NCI-H2227 treated with DMSO at 0.1 percent for 48 hours (cell line): ENCODE measurements at regions not wholly inside any gene's neighbourhood (a gene's known extent, or its start where the extent isn't known, plus 50 kb on each side); places are given as distances from the start of the nearest gene placed in this dataset.
A peak's percentile ranks its signal among the peaks of the same experiment; 100 is the strongest.

Experiments
- DNase-seq: peaks from one replicate; lab custom pipeline; 2025; lab: John Stamatoyannopoulos, UW

- no peak for DNase-seq
These were observed 391.1 kb upstream of the HSF2 start for GRCh38 chr6:122008101-122008999.

GRCh38 chr6:122009000-122009350 lies 390.5 kb upstream of the HSF2 start:
- no peak for DNase-seq

DNA sequence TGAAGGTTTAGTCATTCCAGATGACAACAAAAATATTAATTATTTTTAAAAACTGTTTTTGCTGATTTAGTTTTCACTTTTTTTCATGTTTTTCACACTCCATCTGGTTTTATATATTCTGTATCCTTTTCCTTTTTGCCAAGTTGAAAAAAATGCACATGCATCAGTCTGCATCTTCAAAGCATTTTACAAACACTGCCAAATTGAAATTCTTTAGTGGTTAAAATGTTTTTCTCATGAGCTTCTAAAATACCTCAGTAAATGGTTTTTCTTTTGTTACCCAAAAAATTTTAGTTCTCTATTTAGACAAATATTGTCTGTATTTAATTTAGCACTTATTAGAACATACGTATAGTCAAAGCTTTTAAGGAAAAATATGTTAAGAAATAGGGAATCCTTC lies 386.9 kb upstream of the HSF2 start:
- DNase-seq: no peak

DNA sequence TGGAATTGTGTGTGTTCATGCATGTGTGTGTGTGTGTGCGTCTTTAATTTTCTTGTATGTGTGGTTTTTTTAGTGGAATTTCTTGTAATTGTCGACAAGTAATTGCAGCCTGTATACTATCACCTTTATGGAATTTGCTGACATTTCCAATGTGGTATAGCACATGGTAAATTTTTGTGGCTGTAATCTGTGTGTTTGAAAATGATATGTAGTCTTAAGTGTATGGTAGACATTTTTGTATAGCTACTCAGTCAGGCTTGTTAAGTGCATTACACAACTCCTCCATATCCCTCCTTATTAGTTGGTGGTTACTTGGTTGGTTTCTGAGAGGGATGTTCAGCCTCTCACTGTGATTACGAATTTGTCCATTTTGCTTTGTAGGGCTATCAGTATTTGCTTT lies 384.5 kb upstream of the HSF2 start:
- DNase-seq: no peak

GRCh38 chr6:122020588-122021264 lies 378.7 kb upstream of the HSF2 start:
- DNase-seq: no peak

- no peak for DNase-seq
These were observed 374.3 kb upstream of the HSF2 start for GRCh38 chr6:122025104-122025503.

DNA sequence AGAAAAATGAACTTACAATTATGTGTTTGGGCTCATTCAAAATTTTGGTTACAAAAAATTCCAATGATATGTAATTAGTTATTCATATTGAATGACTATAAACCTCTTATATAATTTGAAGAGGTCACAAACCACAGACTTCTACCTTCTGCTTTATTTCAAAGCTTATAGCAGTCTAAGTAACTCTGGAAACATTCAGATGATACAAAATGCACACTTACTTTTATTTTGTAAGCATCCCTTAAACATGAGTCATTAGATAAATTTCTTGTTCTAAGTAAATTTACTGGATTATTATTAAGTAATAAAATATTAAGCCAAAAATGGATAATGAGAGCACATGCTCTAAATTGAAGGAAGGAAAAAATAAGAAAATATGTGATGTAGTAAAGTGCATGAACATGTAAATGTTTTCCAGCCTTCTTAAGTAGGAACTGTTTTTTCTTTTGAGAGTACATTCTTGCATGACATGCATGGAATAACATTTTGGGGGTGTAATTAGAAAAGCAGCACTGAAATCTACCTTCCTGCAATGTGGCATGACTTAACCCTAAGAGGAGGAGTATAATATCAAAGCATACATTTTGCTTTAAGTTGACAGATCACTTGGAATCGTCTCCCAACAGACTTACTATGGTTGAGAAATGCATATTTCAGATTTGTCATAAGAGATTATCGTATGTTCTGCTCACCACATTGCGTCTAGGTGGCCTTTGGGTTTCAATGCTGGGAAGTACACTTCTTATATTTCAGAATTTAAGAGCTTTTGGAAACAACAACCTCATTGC lies 372.7 kb upstream of the HSF2 start:
- DNase-seq: no peak

- no peak for DNase-seq
These were observed 370.4 kb upstream of the HSF2 start for GRCh38 chr6:122028933-122029522.

GRCh38 chr6:122033564-122034181 lies 365.8 kb upstream of the HSF2 start:
- peak; percentile 73 for DNase-seq

GRCh38 chr6:122035173-122035572 lies 364.3 kb upstream of the HSF2 start:
- no peak for DNase-seq

DNA sequence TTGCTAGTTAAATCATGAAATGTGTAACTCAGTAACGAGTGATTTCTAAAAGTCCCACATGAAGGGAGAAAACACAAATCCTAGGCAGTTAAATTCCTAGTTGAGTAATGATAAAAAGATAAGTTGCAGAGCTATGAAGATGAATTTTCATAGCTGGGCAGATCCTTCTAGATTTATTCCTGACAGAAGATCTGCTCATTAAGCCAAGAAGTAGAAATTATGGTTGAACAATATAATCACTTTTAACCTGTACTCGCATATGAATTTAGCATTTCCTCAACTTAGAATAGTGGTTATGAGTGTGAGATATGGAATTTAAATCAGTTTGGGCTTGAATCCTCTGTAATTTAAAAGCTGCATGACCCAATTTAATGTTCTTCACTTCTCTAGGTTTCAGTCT lies 359.2 kb upstream of the HSF2 start:
- DNase-seq: no peak

- no peak for DNase-seq
These were observed 357.1 kb upstream of the HSF2 start for GRCh38 chr6:122042380-122042779.

DNA sequence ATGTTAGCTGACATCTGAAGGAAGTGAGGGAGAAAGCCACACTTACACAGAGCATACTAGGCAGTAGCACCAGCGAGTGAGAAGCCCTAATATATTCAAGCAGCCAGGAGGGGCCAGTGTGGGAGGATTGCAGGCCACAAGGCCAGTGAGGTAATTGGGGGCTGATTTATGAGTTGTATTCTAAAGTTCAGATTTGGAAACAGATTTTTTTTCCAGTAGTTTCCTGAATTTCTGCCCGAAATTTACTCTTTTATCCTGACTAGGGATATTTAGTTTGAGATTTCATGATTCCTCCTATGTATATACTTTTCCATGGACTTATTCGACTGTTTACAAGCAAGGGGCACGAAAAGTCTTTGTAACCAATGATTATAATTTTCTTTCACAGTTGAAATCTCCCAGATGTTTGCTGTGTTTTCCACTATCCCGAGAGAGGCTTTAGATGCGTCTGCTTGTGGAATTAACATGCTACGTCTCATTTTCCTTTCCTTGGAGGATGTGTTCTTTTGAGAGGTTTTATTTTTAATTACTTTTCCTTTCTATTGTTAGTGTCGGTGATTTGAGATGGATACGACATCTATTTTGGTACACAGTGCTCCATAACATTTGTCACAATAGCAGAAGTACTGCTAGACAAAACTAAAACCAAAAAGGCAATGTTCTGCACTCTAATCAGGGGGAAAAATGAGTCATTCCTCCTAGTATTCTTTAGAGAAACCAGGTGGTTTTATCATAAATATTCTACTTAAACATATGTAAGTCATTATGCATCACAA lies 356.3 kb upstream of the HSF2 start:
- peak; percentile 3 for DNase-seq

DNA sequence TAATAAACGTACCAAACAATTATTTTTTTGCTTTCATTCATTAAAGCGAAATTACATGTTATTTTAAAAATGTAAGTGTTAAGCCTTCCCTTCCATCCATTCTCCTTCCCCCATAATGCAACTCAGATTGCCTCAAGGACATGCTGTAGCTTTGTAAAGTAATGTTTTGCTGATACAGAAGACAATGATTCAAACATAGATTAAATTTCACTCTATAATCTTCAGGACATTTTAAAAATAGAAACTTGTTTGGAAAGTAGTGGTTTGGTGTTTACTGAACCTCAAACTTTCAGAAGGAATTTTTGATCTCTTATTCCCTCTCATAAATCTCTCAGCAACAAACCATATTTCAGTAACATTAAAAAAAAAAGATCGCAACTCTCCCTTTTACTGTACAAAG lies 350.9 kb upstream of the HSF2 start:
- no peak for DNase-seq

GRCh38 chr6:122049341-122049740 lies 350.1 kb upstream of the HSF2 start:
- no peak for DNase-seq

DNA sequence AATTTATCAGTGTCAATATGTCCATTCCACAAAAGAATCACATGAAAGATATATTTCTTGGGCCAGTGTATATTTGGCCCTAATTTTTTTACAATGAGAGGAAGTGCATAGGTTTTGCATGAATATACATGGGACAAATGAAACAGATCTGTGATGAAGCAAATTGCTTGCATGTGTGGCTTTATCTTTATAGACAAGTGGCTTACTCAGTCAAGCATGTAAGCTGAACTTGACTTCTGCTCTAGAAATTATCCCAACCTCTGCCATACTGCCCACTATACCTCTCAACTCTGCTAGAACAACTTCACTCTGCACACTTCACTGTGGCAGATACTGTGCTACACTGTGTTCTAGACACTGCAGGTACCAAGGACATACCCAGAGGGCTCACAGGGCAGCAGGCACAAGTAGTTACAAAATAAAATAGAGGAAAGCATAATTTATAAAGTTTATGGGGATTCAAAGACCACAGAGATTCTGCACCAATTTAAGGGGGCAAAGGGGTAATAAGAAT lies 349.2 kb upstream of the HSF2 start:
- DNase-seq: no peak

DNA sequence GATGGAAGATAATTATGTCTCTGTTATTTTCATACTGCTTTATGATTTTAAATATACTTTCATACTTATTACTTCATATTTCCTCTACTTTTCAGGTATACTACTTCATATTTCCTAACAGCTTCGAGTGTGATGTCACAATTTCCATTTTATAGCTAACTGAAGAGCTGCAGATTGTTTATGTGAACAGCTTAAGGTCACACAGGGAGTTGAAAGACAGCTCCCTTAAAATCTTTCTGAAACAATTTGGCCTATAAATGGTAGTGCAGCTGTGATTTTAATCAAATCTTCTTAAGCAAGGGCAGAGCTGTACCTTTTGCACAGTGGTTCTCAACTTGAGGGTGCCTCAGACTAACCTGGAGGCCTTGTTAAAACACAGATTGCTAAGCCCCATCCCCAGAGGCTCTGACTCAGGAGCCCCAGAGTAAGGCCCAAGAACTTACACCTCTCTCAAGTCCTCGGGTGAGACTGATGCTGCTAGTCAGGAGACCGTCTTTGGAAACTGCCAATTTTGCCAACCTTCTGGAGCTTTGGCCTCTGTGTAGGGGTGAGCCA lies 347.0 kb upstream of the HSF2 start:
- no peak for DNase-seq

- no peak for DNase-seq
These were observed 339.5 kb upstream of the HSF2 start for GRCh38 chr6:122059918-122060317.

DNA sequence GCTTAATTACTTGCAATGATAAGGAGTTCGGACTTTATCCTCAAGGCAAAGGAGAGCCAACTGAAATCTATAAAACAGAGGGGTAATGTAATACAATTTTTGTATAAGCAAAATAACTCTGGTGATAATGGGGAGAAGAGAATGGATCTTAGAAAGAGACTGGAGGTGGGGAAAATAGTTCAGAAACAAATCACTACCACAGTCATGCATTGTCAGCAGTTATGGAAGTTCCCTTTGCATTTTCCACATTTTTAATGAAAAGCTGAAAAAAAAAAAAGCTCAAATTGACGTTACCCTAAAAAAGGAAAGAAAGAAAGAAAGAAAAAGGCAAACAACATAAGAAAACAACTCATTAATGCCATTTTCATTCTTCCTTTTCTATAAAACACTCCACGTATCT lies 337.6 kb upstream of the HSF2 start:
- no peak for DNase-seq

DNA sequence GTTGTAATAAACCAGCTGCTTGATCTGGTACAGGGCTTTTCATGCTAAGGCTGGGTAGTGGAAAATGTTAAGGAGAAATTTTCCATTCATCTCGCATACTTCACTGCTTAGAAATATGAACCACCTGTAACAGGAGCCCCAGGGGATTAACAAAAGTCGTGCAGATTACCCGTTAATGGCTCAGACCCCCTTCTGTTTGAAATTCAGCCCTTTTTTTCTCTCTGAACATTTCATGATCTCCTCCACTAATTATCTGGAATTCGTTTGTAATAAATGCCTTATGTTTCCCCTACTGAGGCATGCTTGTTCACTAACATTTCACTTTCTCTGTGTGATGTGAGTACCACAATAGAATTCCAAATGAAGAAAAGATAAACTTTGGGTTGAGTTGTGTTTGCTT lies 336.4 kb upstream of the HSF2 start:
- no peak for DNase-seq

DNA sequence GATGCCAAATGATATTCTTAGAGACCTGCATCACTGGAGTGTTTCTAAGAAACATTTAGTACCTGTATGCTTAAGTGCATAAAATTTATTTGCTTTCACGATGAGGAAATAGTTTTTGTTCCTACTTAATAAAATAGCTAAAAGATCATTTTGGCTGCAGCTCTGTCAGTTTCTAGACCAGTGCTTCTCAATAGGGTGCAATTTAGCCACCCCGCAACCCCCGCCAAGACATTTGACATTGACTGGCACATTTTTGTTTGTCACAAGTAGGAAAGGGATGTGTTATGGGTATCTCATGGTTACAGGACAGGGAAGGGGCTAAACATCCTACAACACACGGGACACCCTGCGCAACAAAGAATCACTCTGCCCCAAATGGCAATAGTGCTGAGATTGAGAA lies 335.7 kb upstream of the HSF2 start:
- no peak for DNase-seq
